Keratinocyte (primary cell): ENCODE measurements at regions not wholly inside any gene's neighbourhood (a gene's known extent, or its start where the extent isn't known, plus 50 kb on each side); places are given as distances from the start of the nearest gene placed in this dataset.

Source experiments
- EZH2 ChIP-seq: IDR thresholded peaks from one replicate; pipeline ENCODE4 v1.6.1; 2012; ENCODE audit warnings: inconsistent platforms, mild to moderate bottlenecking, low read length, moderate library complexity
- TF ChIP-seq, protein P1 (sequence below), 3 experiments: IDR thresholded peaks in 1 of 3; conservative IDR thresholded peaks in 1 of 3; optimal IDR thresholded peaks in 1 of 3; 2 replicates in 2 of 3; 3 replicates in 1 of 3; pipeline versions ENCODE3 to v1.5.1; 2011; ENCODE audit warnings: low read length in 3 of 3, mild to moderate bottlenecking in 3 of 3, moderate library complexity in 2 of 3, control low read depth in 1 of 3, inconsistent platforms in 1 of 3; ENCODE audit not compliant: insufficient read depth in 2 of 3; ENCODE audit errors: extremely low read depth in 1 of 3

DNA sequence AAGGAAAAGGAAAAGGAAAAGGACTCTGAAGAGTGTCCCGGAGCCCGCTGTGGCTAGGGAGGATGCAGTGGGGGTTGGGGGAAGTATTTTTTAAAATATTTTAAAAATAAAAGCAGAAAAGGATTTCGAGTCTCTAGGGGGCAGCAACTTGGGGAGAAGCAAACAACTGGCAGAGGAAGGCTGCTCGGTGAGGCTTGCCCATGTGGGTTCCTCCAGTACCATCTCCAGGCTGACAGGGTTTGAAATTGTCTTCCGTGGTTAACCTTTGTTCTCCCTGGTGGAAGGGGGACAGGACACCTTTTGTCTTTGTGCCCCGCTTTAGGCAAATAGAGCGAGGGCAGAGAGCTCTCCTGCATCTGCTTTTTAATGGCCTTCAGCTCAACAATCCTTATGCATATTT lies 60.4 kb upstream of the SNX9 start:
- TF ChIP-seq, protein P1, sequence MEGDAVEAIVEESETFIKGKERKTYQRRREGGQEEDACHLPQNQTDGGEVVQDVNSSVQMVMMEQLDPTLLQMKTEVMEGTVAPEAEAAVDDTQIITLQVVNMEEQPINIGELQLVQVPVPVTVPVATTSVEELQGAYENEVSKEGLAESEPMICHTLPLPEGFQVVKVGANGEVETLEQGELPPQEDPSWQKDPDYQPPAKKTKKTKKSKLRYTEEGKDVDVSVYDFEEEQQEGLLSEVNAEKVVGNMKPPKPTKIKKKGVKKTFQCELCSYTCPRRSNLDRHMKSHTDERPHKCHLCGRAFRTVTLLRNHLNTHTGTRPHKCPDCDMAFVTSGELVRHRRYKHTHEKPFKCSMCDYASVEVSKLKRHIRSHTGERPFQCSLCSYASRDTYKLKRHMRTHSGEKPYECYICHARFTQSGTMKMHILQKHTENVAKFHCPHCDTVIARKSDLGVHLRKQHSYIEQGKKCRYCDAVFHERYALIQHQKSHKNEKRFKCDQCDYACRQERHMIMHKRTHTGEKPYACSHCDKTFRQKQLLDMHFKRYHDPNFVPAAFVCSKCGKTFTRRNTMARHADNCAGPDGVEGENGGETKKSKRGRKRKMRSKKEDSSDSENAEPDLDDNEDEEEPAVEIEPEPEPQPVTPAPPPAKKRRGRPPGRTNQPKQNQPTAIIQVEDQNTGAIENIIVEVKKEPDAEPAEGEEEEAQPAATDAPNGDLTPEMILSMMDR (optimal IDR thresholded peaks at IDR 0.05 in 1 of 3, IDR thresholded peaks at IDR 0.05 in 1 of 3, conservative IDR thresholded peaks at IDR 0.05 in 1 of 3; ENCODE audit: extremely low read depth in 1 of 3, insufficient read depth in 2 of 3, low read length in 3 of 3) = peak in 2 of 3 experiments; percentile 6 to 11
- TF ChIP-seq EZH2 = no peak
